ENCODE measurements at regions not wholly inside any gene's neighbourhood (a gene's known extent, or its start where the extent isn't known, plus 50 kb on each side); places are given as distances from the start of the nearest gene placed in this dataset.

DNA sequence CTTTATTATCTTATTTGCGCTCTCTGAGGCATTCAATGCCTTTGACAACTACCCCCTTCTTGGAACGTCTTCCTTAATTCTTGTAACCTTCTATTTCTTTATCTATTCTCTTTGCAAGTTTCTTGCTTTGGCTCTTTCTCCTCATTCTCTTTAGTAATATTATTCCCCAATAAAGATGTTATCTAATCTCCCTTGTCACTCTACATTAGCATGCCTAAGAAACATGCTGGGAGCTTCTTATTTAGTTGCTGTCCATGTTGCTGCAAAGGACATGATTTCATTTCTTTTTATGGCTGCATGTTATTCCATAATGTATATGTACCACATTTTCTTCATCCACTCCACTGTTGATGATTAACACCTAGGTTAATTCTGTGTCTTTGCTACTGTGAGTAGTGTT lies 113.7 kb downstream of the RDH14 start:
- Histone ChIP-seq H3K36me3 (ENCODE audit: control insufficient read depth, insufficient read depth, low read length) (no peaks in the 10 kb centered on the region), H3K27me3 (ENCODE audit: control insufficient read depth, insufficient read depth, low read length) (no peaks in the 10 kb centered on the region), H3K9me1 (ENCODE audit: insufficient read depth, low read length) (peaks cover 5% of the 10 kb centered on the region; the same call in 1 of the 2 replicates), H3K4me2 (ENCODE audit: low read depth, low read length) (no peak overlapping the region), H4K8ac (ENCODE audit: low read depth in 2 of 2, low read length in 2 of 2) (no peak overlapping the region), H2BK15ac (ENCODE audit: low read depth, low read length) (0 out of 3 replicates have a peak overlapping the region, but pooled peaks have one; percentile 1), H4K91ac (ENCODE audit: insufficient read depth, low read depth, low read length) (no peak overlapping the region), H2AK9ac (replicated peaks; ENCODE audit: low read depth, low read length, poor library complexity) (no peak overlapping the region), H3K27ac (ENCODE audit: insufficient read depth, low read length) (no peak overlapping the region), H3K18ac (ENCODE audit: low read depth, low read length) (no peak overlapping the region), H3K4me3 (ENCODE audit: insufficient read depth, low read depth, low read length) (no peak overlapping the region), H3K14ac (replicated peaks; ENCODE audit: low read depth, low read length) (no peak overlapping the region), H2AFZ (replicated peaks; ENCODE audit: low read length, poor library complexity) (no peak overlapping the region), H4K5ac (ENCODE audit: low read depth, low read length) (no peak overlapping the region), H3K4ac (ENCODE audit: low read depth, low read length) (no peak overlapping the region), H3K4me1 (ENCODE audit: control insufficient read depth, insufficient read depth, low read length) (peaks cover 11% of the 10 kb centered on the region), H2BK120ac (ENCODE audit: low read depth, low read length) (no peak overlapping the region), H2BK20ac (ENCODE audit: low read depth, low read length) (no peak overlapping the region; the same call in 1 of the 2 replicates), H3K56ac (ENCODE audit: extremely low read depth, insufficient read depth, low read length) (no peak overlapping the region), H4K20me1 (ENCODE audit: insufficient read depth, low read length) (no peaks in the 10 kb centered on the region), H2AK5ac (ENCODE audit: low read depth, low read length) (no peak overlapping the region), H3K23ac (ENCODE audit: low read depth, low read length) (peak overlapping the region; percentile 4; the same call in 1 of the 2 replicates), H3K9me3 (ENCODE audit: control insufficient read depth, insufficient read depth, low read length) (no peaks in the 10 kb centered on the region), H3K9ac (ENCODE audit: low read depth, low read length) (no peak overlapping the region), H2BK5ac (ENCODE audit: low read depth, low read length, poor library complexity, severe bottlenecking) (no peak overlapping the region), H3K79me1 (ENCODE audit: low read depth in 1 of 2, low read length in 2 of 2) (no peaks in the 10 kb centered on the region)
- ChIA-PET POLR2A (ENCODE audit: unreplicated experiment) (no interaction called here), CTCF (interaction anchor here (1.1 kb wide), 1 partner anchor 15 kb away, joined by 4 read pairs; no protein-coding TSS in a partner anchor)
- in situ Hi-C loops (cut with MboI; ENCODE audit: low sequenced_read_pairs) (no loop called here), dilution Hi-C loops (cut with HindIII; ENCODE audit: low sequenced_read_pairs, unreplicated experiment) (no loop called here), intact Hi-C loops (cut with micrococcal nuclease) (no loop called here)
- BruUV-seq (replicated peaks): no TSS peak
- ATAC-seq (ENCODE audit: low read depth) (no peak), DNase-seq (no peak)
- TF ChIP-seq POLR2A (IDR thresholded peaks at IDR 0.05; ENCODE audit: low read depth, low read length): no peak
- TF ChIP-seq NFE2L2 (IDR thresholded peaks at IDR 0.05; ENCODE audit: low read depth, low read length): no peak
- TF ChIP-seq RCOR1 (IDR thresholded peaks at IDR 0.05; ENCODE audit: insufficient replicate concordance, low read length): no peak
- TF ChIP-seq MXI1 (IDR thresholded peaks at IDR 0.05; ENCODE audit: borderline replicate concordance, low read depth, low read length): no peak
- TF ChIP-seq, protein P1, sequence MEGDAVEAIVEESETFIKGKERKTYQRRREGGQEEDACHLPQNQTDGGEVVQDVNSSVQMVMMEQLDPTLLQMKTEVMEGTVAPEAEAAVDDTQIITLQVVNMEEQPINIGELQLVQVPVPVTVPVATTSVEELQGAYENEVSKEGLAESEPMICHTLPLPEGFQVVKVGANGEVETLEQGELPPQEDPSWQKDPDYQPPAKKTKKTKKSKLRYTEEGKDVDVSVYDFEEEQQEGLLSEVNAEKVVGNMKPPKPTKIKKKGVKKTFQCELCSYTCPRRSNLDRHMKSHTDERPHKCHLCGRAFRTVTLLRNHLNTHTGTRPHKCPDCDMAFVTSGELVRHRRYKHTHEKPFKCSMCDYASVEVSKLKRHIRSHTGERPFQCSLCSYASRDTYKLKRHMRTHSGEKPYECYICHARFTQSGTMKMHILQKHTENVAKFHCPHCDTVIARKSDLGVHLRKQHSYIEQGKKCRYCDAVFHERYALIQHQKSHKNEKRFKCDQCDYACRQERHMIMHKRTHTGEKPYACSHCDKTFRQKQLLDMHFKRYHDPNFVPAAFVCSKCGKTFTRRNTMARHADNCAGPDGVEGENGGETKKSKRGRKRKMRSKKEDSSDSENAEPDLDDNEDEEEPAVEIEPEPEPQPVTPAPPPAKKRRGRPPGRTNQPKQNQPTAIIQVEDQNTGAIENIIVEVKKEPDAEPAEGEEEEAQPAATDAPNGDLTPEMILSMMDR (conservative IDR thresholded peaks at IDR 0.05; ENCODE audit: low read depth, low read length): no peak
- TF ChIP-seq FOS (IDR thresholded peaks at IDR 0.05; ENCODE audit: low read depth, low read length): no peak
- TF ChIP-seq RAD21 (IDR thresholded peaks at IDR 0.05; ENCODE audit: low read length): no peak
- TF ChIP-seq CEBPB (IDR thresholded peaks at IDR 0.05; ENCODE audit: low read depth, low read length): no peak
- no peak for TF ChIP-seq MAZ (IDR thresholded peaks at IDR 0.05; ENCODE audit: borderline replicate concordance, low read depth, low read length)
- no peak for TF ChIP-seq MAFK (IDR thresholded peaks at IDR 0.05; ENCODE audit: low read depth, low read length)
- TF ChIP-seq RFX5 (IDR thresholded peaks at IDR 0.05; ENCODE audit: low read depth, low read length): no peak
- TF ChIP-seq SMC3 (IDR thresholded peaks at IDR 0.05; ENCODE audit: low read depth, low read length): no peak
- no peak for TF ChIP-seq BHLHE40 (IDR thresholded peaks at IDR 0.05; ENCODE audit: low read depth, low read length)
- 100% methylated on average over 2 of the region's 2 CpGs; no CpG with 5 or more reads in 1 of the 2 experiments for whole genome bisulfite sequencing, 2 experiments (ENCODE audit: extremely low coverage in 2 of 2, insufficient read length in 1 of 2)

Measured in IMR-90 (cell line).